ENCODE measurements at regions not wholly inside any gene's neighbourhood (a gene's known extent, or its start where the extent isn't known, plus 50 kb on each side); places are given as distances from the start of the nearest gene placed in this dataset.
A peak's percentile ranks its signal among the peaks of the same experiment; 100 is the strongest.

DNA sequence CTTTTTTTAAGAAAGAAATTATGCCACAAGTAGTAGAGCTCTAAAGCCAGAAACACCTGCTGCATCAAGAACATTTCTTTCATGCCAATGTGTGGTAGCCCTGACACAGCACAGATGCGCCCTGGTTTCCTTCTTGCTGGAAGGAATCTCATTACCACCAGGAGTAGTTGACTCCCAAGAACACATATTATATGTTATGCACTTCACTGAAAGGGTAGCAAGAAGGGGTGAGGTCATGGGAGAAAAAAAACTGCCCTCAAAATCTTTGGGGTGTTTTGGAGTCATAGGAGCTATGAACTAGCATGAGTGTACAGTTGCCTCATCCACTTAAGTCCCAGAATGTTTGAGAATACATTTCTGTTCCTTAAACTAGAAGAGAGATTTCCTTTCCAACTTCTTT, 185.8 kb upstream of the C1QTNF7 start:
- no peak overlapping the region for H3K4me3 ChIP-seq (ENCODE audit: low read length)
- TF ChIP-seq, protein P1, sequence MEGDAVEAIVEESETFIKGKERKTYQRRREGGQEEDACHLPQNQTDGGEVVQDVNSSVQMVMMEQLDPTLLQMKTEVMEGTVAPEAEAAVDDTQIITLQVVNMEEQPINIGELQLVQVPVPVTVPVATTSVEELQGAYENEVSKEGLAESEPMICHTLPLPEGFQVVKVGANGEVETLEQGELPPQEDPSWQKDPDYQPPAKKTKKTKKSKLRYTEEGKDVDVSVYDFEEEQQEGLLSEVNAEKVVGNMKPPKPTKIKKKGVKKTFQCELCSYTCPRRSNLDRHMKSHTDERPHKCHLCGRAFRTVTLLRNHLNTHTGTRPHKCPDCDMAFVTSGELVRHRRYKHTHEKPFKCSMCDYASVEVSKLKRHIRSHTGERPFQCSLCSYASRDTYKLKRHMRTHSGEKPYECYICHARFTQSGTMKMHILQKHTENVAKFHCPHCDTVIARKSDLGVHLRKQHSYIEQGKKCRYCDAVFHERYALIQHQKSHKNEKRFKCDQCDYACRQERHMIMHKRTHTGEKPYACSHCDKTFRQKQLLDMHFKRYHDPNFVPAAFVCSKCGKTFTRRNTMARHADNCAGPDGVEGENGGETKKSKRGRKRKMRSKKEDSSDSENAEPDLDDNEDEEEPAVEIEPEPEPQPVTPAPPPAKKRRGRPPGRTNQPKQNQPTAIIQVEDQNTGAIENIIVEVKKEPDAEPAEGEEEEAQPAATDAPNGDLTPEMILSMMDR (IDR thresholded peaks at IDR 0.05; ENCODE audit: insufficient read depth, low read depth, low read length, missing control alignments) = no peak
- DNase-seq (ENCODE audit: low read depth) = no peak

DNA sequence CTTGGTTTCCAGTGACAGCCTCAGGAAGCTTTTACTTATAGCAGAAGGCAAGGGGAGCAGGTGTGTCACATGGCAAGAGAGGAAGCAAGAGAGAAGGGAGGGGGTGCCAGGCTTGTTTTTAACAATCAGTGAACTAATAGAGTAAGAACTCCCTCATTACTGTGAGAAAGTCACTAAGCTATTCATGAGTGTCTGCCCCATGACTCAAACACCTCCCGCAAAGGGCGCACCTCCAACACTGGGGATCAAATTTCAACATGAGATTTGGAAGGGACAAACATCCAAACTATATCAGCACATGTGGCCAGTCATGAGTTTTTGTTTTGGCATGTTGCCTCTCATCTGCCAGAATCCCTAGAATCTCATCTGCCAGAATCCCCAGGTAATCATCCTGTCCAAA, 183.5 kb upstream of the C1QTNF7 start:
- H3K4me3 ChIP-seq (ENCODE audit: low read length) = no peak overlapping the region
- TF ChIP-seq, protein P1 (IDR thresholded peaks at IDR 0.05; ENCODE audit: insufficient read depth, low read depth, low read length, missing control alignments) = no peak
- peak; percentile 72 for DNase-seq (ENCODE audit: low read depth)

DNA sequence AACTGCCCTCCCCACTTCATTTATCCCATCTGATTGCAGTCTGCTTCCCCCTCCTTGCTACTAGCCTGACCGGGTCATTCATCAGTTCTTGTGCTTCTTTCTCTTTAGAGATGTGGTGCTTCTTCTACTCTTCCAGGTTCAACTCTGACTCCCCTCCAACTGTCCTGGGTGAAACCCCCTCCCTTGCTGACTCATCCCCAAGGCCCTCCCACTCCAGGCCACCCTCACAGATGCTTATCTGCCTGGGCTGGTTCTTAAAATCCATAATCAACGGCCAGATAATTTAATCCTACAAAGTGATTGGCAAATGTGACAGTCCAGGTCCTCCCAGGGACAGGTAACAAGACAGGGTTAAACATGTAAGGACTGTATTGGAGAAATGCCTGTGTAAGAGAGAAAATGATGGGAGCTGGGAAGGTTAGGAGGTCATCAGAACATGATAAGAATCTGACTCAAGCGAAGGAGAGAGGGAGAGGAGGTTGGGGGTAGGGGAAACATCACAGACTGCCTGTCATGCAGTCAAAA, 182.8 kb upstream of the C1QTNF7 start:
- no peak overlapping the region for H3K4me3 ChIP-seq (ENCODE audit: low read length)
- DNase-seq (ENCODE audit: low read depth) = no peak
- TF ChIP-seq, protein P1 (IDR thresholded peaks at IDR 0.05; ENCODE audit: insufficient read depth, low read depth, low read length, missing control alignments) = no peak

DNA sequence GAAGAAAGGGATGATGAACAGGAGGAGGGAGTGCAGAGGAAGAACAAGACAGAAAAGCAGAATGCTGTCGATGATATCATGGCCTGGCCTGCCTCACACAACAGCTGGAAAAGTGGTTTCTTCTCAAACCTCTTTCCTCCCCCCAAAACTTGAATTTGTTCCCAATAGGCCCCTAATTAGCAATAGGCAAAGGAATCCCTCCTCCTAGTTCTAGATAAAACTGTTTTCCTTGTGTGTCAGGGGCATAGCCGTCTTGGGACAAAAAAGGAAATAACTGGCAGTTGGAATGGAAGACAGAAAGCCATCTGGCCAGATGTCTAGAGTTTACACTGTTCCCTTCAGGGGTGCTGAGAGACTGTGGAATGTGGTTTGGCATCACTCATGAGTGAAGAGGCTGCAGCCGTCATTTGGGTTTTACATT, 177.8 kb upstream of the C1QTNF7 start:
- no peak for DNase-seq (ENCODE audit: low read depth)
- TF ChIP-seq, protein P1 (IDR thresholded peaks at IDR 0.05; ENCODE audit: insufficient read depth, low read depth, low read length, missing control alignments) = no peak
- no peak overlapping the region for H3K4me3 ChIP-seq (ENCODE audit: low read length)

DNA sequence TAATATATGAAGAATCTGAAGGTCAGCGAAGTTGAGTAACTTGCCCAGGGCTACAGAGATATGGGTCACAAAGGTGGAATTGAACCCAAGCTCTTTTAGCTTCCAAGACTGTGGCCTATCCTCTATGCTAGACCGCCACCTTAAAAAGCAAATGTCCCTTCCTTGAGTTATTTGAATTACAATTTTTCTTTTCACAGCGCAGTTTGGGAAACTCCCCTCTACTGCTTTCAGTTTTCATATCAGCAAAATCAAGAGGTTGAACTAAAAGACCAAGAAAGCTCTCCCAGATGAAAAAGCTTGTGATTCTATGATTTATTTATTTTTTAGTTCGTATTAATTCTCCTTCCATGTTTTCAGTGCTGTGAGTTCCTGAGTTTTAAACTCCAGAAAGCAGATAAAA, 174.5 kb upstream of the C1QTNF7 start:
- TF ChIP-seq, protein P1 (IDR thresholded peaks at IDR 0.05; ENCODE audit: insufficient read depth, low read depth, low read length, missing control alignments) = no peak
- H3K4me3 ChIP-seq (ENCODE audit: low read length) = no peak overlapping the region
- DNase-seq (ENCODE audit: low read depth) = no peak

DNA sequence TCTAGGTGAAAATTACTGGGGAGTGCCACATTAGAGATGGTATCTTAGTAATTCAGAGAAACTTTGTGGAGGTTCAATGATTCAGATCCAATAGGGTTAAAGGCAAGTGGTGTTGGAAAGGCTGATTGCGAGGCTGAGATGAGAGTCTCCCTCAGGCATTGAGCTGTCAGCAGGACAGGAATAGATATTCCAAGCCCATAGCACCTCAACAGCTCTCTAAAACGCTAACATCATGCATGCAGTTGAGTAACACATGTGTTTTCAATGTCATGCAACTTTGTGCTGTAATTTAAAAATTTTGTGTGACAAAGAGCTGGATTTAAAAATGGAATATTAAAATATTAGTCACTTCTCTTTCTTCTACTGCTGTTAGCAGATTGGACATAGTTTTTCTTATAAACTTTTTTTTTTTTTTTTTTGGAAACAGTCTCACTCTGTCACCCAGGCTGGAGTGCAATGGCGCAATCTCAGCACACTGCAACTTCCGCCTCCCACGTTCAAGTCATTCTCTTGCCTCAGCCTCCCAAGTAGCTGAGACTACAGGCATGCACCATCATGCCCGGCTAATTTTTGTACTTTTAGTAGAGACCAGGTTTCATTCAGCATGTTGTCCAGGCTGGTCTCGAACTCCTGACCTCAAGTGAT, 173.5 kb upstream of the C1QTNF7 start:
- TF ChIP-seq, protein P1 (IDR thresholded peaks at IDR 0.05; ENCODE audit: insufficient read depth, low read depth, low read length, missing control alignments) = no peak
- peak; percentile 80 for DNase-seq (ENCODE audit: low read depth)
- H3K4me3 ChIP-seq (ENCODE audit: low read length) = no peak overlapping the region

DNA sequence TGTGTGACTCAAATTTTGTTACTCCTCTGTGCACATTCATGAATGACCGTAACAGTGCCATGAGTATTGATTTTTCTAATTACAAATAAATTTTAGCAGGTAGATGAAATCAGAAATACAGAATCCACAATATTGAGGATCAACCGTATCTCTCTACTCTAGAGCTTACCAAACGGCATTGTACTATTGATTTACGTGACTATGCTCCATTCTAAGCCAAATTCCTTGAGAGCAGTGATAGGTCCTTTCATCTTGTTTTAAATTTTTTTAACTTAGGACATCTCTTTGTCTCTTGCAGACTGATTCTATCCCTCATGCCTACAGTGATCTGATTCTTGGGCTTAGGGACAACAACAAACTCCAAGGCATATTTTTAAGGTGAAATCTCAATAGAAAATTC, 172.3 kb upstream of the C1QTNF7 start:
- TF ChIP-seq, protein P1 (IDR thresholded peaks at IDR 0.05; ENCODE audit: insufficient read depth, low read depth, low read length, missing control alignments) = no peak
- DNase-seq (ENCODE audit: low read depth) = no peak
- H3K4me3 ChIP-seq (ENCODE audit: low read length) = no peak overlapping the region

Measured in epithelial cell of esophagus (primary cell).